K562 (cell line): ENCODE measurements at regions not wholly inside any gene's neighbourhood (a gene's known extent, or its start where the extent isn't known, plus 50 kb on each side); places are given as distances from the start of the nearest gene placed in this dataset.

ENCODE experiments used
- BCOR ChIP-seq: fragments of 450-650 bp; IDR thresholded peaks from 2 replicates; pipeline ENCODE4 v1.6.1; 2016
- BRCA1 ChIP-seq, 2 experiments: fragments of 450-650 bp in 1 of 2; sonication (generic) in 1 of 2; formaldehyde crosslinking in 1 of 2; IDR thresholded peaks; 2 replicates each; pipeline versions ENCODE4 v1.5.0 to v1.6.1; 2017 to 2020; ENCODE audit warnings: mild to moderate bottlenecking in 1 of 2, missing genetic modification reagents in 1 of 2
- BRF2 ChIP-seq: IDR thresholded peaks from 3 replicates; pipeline ENCODE4 v1.6.1; 2011; ENCODE audit warnings: borderline replicate concordance, mild to moderate bottlenecking; ENCODE audit not compliant: insufficient read length, insufficient read depth
- CBFA2T3 ChIP-seq: fragments of 450-650 bp; IDR thresholded peaks from 2 replicates; pipeline ENCODE4 v1.6.1; 2017
- ETV5 ChIP-seq: sonication (generic); formaldehyde crosslinking; IDR thresholded peaks from 2 replicates; pipeline ENCODE4 v1.4.0; 2020; ENCODE audit warnings: low read depth, mild to moderate bottlenecking, missing genetic modification reagents
- FIP1L1 ChIP-seq: fragments of 200-400 bp; formaldehyde crosslinking; IDR thresholded peaks from 2 replicates; pipeline ENCODE4 v1.6.1; 2018; ENCODE audit warnings: mild to moderate bottlenecking, low read depth, low read length; ENCODE audit not compliant: poor library complexity, severe bottlenecking
- FOXA1 ChIP-seq: fragments of 450-650 bp; IDR thresholded peaks from 2 replicates; pipeline ENCODE4 v1.6.1; 2016; ENCODE audit warnings: mild to moderate bottlenecking, borderline replicate concordance
- HMGN3 ChIP-seq: IDR thresholded peaks from 2 replicates; pipeline ENCODE4 v1.6.1; 2011; ENCODE audit warnings: borderline replicate concordance, low read depth, mild to moderate bottlenecking, mixed read lengths, low read length; ENCODE audit not compliant: insufficient read length; ENCODE audit errors: extremely low read depth
- KDM1A ChIP-seq, 2 experiments: fragments of 450-650 bp; IDR thresholded peaks; 2 replicates each; pipeline ENCODE4 v1.6.1; 2016; ENCODE audit warnings: mild to moderate bottlenecking in 2 of 2
- KLF13 ChIP-seq: fragments of 450-650 bp; IDR thresholded peaks from 2 replicates; pipeline ENCODE4 v1.6.1; 2016; ENCODE audit warnings: missing genetic modification characterization, low read depth, mild to moderate bottlenecking, missing compliant biosample characterization, moderate library complexity, borderline replicate concordance
- NFIC ChIP-seq: fragments of 450-650 bp; IDR thresholded peaks from 2 replicates; pipeline ENCODE4 v1.6.1; 2017; ENCODE audit warnings: mild to moderate bottlenecking, inconsistent platforms
- PPARD ChIP-seq: fragments of 250-450 bp; sonication (Bioruptor Pico); IDR thresholded peaks from 2 replicates; pipeline ENCODE4 v1.8.0; 2022; ENCODE audit warnings: inconsistent platforms, mild to moderate bottlenecking, moderate library complexity
- PTRF ChIP-seq: fragments of 450-650 bp; IDR thresholded peaks from 2 replicates; pipeline ENCODE4 v1.6.1; 2016; ENCODE audit warnings: mild to moderate bottlenecking, missing genetic modification characterization, missing compliant biosample characterization
- PURB ChIP-seq: sonication (generic); formaldehyde crosslinking; IDR thresholded peaks from 2 replicates; pipeline ENCODE4 v1.9.0; 2021; ENCODE audit warnings: low read depth, mild to moderate bottlenecking, missing genetic modification reagents
- RBM14 ChIP-seq: fragments of 200-400 bp; formaldehyde crosslinking; IDR thresholded peaks from 2 replicates; pipeline ENCODE4 v1.6.1; 2018; ENCODE audit warnings: low read depth, mild to moderate bottlenecking, low read length, moderate library complexity, borderline replicate concordance; ENCODE audit not compliant: insufficient read depth
- SIN3B ChIP-seq: fragments of 450-650 bp; IDR thresholded peaks from 2 replicates; pipeline ENCODE4 v1.6.1; 2017; ENCODE audit warnings: low read depth, mild to moderate bottlenecking, moderate library complexity
- STAG1 ChIP-seq: sonication (generic); formaldehyde crosslinking; IDR thresholded peaks from 2 replicates; pipeline ENCODE4 v1.5.0; 2020; ENCODE audit warnings: missing genetic modification reagents, borderline replicate concordance
- TFAP4 ChIP-seq: sonication (generic); formaldehyde crosslinking; IDR thresholded peaks from 2 replicates; pipeline ENCODE4 v1.8.0; 2022; ENCODE audit warnings: missing genetic modification reagents, mild to moderate bottlenecking, moderate library complexity, borderline replicate concordance
- U2AF2 ChIP-seq: fragments of 200-400 bp; formaldehyde crosslinking; optimal IDR thresholded peaks from 2 replicates; pipeline ENCODE3; 2017; ENCODE audit warnings: low read depth, mild to moderate bottlenecking, low read length
- XRCC5 ChIP-seq: fragments of 200-400 bp; formaldehyde crosslinking; IDR thresholded peaks from 2 replicates; pipeline ENCODE4 v1.6.1; 2017; ENCODE audit warnings: low read depth, mild to moderate bottlenecking, low read length
- ZNF3 ChIP-seq: fragments of 250-450 bp; sonication (Bioruptor Pico); IDR thresholded peaks from 2 replicates; pipeline ENCODE4 v1.5.0; 2021; ENCODE audit warnings: mild to moderate bottlenecking, moderate library complexity
- TF ChIP-seq, protein P1 (sequence below): fragments of 250-450 bp; sonication (Bioruptor Pico); IDR thresholded peaks from 2 replicates; pipeline ENCODE4 v1.5.0; 2021; ENCODE audit warnings: mild to moderate bottlenecking, borderline replicate concordance
- TF ChIP-seq, protein P2 (sequence below): fragments of 250-450 bp; sonication (Bioruptor Pico); IDR thresholded peaks from 2 replicates; pipeline ENCODE4 v1.8.0; 2022; ENCODE audit warnings: moderate library complexity, mild to moderate bottlenecking, inconsistent platforms

DNA sequence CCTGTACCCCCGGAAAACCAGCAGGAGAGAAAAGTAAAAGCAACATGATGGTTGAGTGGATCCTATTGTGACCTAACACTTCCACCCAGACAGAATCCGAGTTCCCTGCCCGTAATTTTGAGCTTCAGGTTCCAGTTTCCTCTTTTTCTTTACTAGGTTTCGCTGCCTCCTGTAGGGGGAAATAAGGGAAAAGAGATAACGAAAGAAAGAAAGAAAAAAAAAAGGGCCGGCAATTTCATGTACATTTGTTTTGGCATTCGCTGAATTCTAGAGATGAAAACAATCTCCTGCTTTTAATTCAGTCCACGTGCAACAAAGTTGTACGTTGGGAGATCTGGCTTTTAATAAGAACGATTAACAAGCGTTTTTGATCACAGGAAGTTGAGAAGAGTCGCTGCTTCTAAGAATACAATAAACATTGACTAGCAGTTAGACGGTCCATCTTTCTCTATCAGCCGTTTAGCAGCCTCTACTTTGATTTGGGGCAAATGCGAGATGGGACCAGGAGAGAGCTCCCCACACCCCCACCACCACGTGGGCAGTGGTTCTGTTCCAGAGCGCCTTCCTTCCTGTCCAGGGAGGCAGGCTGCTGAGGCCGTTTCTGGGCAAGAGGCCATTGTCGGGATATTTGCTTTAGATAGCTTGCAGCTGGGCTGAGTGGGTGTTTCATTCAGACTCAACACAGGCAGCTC, 155.9 kb upstream of the RUNX1 start (continued):
- no peak for TF ChIP-seq RBM14
- TF ChIP-seq, protein P1, sequence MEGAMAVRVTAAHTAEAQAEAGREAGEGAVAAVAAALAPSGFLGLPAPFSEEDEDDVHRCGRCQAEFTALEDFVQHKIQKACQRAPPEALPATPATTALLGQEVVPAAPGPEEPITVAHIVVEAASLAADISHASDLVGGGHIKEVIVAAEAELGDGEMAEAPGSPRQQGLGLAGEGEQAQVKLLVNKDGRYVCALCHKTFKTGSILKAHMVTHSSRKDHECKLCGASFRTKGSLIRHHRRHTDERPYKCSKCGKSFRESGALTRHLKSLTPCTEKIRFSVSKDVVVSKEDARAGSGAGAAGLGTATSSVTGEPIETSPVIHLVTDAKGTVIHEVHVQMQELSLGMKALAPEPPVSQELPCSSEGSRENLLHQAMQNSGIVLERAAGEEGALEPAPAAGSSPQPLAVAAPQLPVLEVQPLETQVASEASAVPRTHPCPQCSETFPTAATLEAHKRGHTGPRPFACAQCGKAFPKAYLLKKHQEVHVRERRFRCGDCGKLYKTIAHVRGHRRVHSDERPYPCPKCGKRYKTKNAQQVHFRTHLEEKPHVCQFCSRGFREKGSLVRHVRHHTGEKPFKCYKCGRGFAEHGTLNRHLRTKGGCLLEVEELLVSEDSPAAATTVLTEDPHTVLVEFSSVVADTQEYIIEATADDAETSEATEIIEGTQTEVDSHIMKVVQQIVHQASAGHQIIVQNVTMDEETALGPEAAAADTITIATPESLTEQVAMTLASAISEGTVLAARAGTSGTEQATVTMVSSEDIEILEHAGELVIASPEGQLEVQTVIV (CRISPR knock-in tag): no peak
- no peak for TF ChIP-seq SIN3B
- no peak; the same call in 1 of the 2 replicates for TF ChIP-seq BCOR
- TF ChIP-seq CBFA2T3: peak; percentile 55
- TF ChIP-seq BRCA1 (IDR thresholded peaks at IDR 0.05): no peak
- no peak for TF ChIP-seq BRCA1 (CRISPR knock-in tag; IDR thresholded peaks at IDR 0.05)
- TF ChIP-seq HMGN3: no peak
- TF ChIP-seq STAG1: no peak
- no peak for TF ChIP-seq FIP1L1
- TF ChIP-seq XRCC5: no peak
- no peak for TF ChIP-seq BRF2
- no peak for TF ChIP-seq PTRF (tag)
- TF ChIP-seq U2AF2: no peak
- peak in 1 of 2 experiments; percentile 16; a peak in 1 of 4 replicates for TF ChIP-seq KDM1A (IDR thresholded peaks at IDR 0.05)
- peak; percentile 65; the same call in 1 of the 2 replicates for TF ChIP-seq KLF13
- no peak for TF ChIP-seq PURB (CRISPR knock-in tag)
- no peak for TF ChIP-seq PPARD (CRISPR knock-in tag)
- TF ChIP-seq, protein P2, sequence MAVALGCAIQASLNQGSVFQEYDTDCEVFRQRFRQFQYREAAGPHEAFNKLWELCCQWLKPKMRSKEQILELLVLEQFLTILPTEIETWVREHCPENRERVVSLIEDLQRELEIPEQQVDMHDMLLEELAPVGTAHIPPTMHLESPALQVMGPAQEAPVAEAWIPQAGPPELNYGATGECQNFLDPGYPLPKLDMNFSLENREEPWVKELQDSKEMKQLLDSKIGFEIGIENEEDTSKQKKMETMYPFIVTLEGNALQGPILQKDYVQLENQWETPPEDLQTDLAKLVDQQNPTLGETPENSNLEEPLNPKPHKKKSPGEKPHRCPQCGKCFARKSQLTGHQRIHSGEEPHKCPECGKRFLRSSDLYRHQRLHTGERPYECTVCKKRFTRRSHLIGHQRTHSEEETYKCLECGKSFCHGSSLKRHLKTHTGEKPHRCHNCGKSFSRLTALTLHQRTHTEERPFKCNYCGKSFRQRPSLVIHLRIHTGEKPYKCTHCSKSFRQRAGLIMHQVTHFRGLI (CRISPR knock-in tag): peak; percentile 7; the same call in 1 of the 2 replicates
- TF ChIP-seq ZNF3 (CRISPR knock-in tag): no peak
- TF ChIP-seq ETV5 (CRISPR knock-in tag): no peak
- peak; percentile 84 for TF ChIP-seq TFAP4 (CRISPR knock-in tag)
- TF ChIP-seq FOXA1: no peak
- TF ChIP-seq NFIC: peak; percentile 71
